Neural progenitor cell (in vitro differentiated cells): ENCODE measurements at regions not wholly inside any gene's neighbourhood (a gene's known extent, or its start where the extent isn't known, plus 50 kb on each side); places are given as distances from the start of the nearest gene placed in this dataset.

Source experiments
- DNase-seq: peaks from one replicate; pipeline ENCODE4 v3.0.0-alpha.2; 2016; ENCODE audit warnings: low spot score
- H2AFZ ChIP-seq: fragments of 200-600 bp; sonication (generic); replicated peaks from 2 replicates; pipeline ENCODE4 v1.6.1; 2016; ENCODE audit warnings: antibody characterized with exemption
- H3F3A ChIP-seq: fragments of 200-600 bp; sonication (generic); 2 replicates; pipeline ENCODE4 v1.6.1; 2016; ENCODE audit warnings: antibody characterized with exemption, low read depth
- H3K27ac ChIP-seq: fragments of 200-600 bp; sonication (generic); 2 replicates; pipeline ENCODE4 v1.5.1; 2016; ENCODE audit warnings: mild to moderate bottlenecking
- H3K27me3 ChIP-seq: fragments of 200-600 bp; sonication (generic); 2 replicates; pipeline ENCODE4 v1.6.1; 2016; ENCODE audit warnings: mild to moderate bottlenecking, moderate library complexity
- H3K36me3 ChIP-seq: fragments of 200-600 bp; sonication (generic); 2 replicates; pipeline ENCODE4 v1.5.1; 2016
- H3K4me1 ChIP-seq: fragments of 200-600 bp; sonication (generic); 2 replicates; pipeline ENCODE4 v1.6.1; 2016; ENCODE audit warnings: mixed run types
- H3K4me2 ChIP-seq: fragments of 200-600 bp; sonication (generic); 2 replicates; pipeline ENCODE4 v1.6.1; 2016
- H3K4me3 ChIP-seq: fragments of 200-600 bp; sonication (generic); 2 replicates; pipeline ENCODE4 v1.5.1; 2016
- H3K79me2 ChIP-seq: fragments of 200-600 bp; sonication (generic); 2 replicates; pipeline ENCODE4 v1.6.1; 2016; ENCODE audit warnings: low read depth
- H3K9ac ChIP-seq: fragments of 200-600 bp; sonication (generic); 2 replicates; pipeline ENCODE4 v1.6.1; 2016
- H3K9me3 ChIP-seq: fragments of 200-600 bp; sonication (generic); 2 replicates; pipeline ENCODE4 v1.5.1; 2016; ENCODE audit warnings: low read depth
- H4K20me1 ChIP-seq: fragments of 200-600 bp; sonication (generic); 2 replicates; pipeline ENCODE4 v1.6.1; 2016; ENCODE audit warnings: low read depth
- H3K27ac Mint-ChIP-seq: 3 replicates; pipeline ENCODE4 v1.8.0; 2021; ENCODE audit warnings: mixed read lengths
- H3K27me3 Mint-ChIP-seq: 2 replicates; pipeline ENCODE4 v1.8.0; 2022; ENCODE audit warnings: low read depth, mild to moderate bottlenecking, inconsistent platforms, moderate library complexity, mixed read lengths; ENCODE audit not compliant: insufficient read depth
- H3K36me3 Mint-ChIP-seq: 3 replicates; pipeline ENCODE4 v1.8.0; 2021; ENCODE audit warnings: mixed read lengths
- H3K4me1 Mint-ChIP-seq: 3 replicates; pipeline ENCODE4 v1.8.0; 2021; ENCODE audit warnings: mixed read lengths
- H3K4me3 Mint-ChIP-seq: 3 replicates; pipeline ENCODE4 v1.8.0; 2021; ENCODE audit warnings: mild to moderate bottlenecking, moderate library complexity, mixed read lengths
- H3K9me3 Mint-ChIP-seq: 3 replicates; pipeline ENCODE4 v1.8.0; 2020; ENCODE audit warnings: mixed read lengths
- EZH2 ChIP-seq: fragments of 200-600 bp; sonication (generic); IDR thresholded peaks from 2 replicates; pipeline ENCODE4 v1.6.1; 2017; ENCODE audit warnings: antibody characterized with exemption, mild to moderate bottlenecking, moderate library complexity
- EZH2phosphoT487 ChIP-seq: fragments of 200-600 bp; sonication (generic); IDR thresholded peaks from 2 replicates; pipeline ENCODE4 v1.6.1; 2017; ENCODE audit warnings: antibody characterized with exemption
- TF ChIP-seq, protein P1 (sequence below): fragments of 200-600 bp; sonication (generic); IDR thresholded peaks from 2 replicates; pipeline ENCODE4 v1.5.1; 2017; ENCODE audit warnings: antibody characterized with exemption, mild to moderate bottlenecking

DNA sequence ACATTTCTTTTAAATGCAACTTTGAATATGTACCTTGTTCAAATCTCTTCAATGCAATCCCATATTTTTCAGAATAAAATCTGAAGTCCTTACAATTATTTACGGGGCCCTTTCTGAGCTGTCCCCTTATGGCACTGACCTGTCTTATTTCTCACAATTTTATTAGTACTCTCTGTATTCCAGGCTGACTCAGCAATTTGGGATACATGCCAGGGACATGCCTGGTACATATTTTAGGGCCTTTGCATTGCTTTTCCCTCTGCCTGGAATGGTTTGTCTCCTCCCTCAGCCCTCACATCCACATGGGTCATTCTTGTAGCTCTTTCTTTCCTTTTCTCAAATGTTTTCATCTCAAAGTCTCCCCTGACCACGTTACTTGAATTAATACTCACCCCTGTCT, 172.2 kb upstream of the TECRL start:
- Histone ChIP-seq H3K79me2 (no peaks in the 10 kb centered on the region), H3K36me3 (no peaks in the 10 kb centered on the region), H4K20me1 (no peaks in the 10 kb centered on the region), H3K27me3 (no peaks in the 10 kb centered on the region), H3K9me3 (no peaks in the 10 kb centered on the region), H3K4me2 (no peak overlapping the region), H3K4me1 (peaks cover 39% of the 10 kb centered on the region), H3F3A (peaks cover 6% of the 10 kb centered on the region), H3K4me3 (no peak overlapping the region), H3K27ac (no peak overlapping the region), H3K9ac (no peak overlapping the region), H2AFZ (peak overlapping the region; percentile 67)
- Mint-ChIP-seq H3K36me3 (no peaks in the 10 kb centered on the region), H3K4me1 (peaks cover 13% of the 10 kb centered on the region), H3K4me3 (no peak overlapping the region), H3K9me3 (no peaks in the 10 kb centered on the region), H3K27me3 (peaks cover 2% of the 10 kb centered on the region), H3K27ac (no peak overlapping the region)
- no peak for DNase-seq
- no peak for TF ChIP-seq EZH2
- no peak for TF ChIP-seq EZH2phosphoT487
- TF ChIP-seq, protein P1, sequence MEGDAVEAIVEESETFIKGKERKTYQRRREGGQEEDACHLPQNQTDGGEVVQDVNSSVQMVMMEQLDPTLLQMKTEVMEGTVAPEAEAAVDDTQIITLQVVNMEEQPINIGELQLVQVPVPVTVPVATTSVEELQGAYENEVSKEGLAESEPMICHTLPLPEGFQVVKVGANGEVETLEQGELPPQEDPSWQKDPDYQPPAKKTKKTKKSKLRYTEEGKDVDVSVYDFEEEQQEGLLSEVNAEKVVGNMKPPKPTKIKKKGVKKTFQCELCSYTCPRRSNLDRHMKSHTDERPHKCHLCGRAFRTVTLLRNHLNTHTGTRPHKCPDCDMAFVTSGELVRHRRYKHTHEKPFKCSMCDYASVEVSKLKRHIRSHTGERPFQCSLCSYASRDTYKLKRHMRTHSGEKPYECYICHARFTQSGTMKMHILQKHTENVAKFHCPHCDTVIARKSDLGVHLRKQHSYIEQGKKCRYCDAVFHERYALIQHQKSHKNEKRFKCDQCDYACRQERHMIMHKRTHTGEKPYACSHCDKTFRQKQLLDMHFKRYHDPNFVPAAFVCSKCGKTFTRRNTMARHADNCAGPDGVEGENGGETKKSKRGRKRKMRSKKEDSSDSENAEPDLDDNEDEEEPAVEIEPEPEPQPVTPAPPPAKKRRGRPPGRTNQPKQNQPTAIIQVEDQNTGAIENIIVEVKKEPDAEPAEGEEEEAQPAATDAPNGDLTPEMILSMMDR: no peak

DNA sequence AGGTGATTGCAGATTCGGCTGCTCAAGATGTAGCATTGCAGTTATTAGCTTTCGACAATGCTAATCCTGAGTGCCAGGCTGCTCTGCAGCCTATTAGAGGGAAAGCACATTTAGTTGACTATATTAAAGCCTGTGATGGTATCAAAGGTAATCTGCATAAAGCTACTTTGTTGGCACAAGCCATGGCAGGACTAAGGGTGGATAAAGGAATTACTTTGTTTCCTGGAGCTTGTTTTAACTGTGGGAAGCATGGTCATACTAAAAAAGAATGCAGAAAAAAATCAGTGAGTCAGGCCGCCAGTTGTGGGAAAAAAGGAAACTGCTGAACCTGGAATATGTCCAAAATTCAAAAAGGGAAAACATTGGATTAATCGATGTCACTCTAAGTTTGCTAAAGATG, 154.9 kb upstream of the TECRL start:
- H3K9me3 ChIP-seq: no peaks in the 10 kb centered on the region
- Mint-ChIP-seq H3K27me3 (peaks cover 2% of the 10 kb centered on the region), H3K9me3 (no peaks in the 10 kb centered on the region), H3K27ac (no peak overlapping the region), H3K4me1 (no peaks in the 10 kb centered on the region), H3K36me3 (no peaks in the 10 kb centered on the region), H3K4me3 (no peak overlapping the region)
- DNase-seq: no peak
- H3K4me1 ChIP-seq: no peaks in the 10 kb centered on the region
- no peaks in the 10 kb centered on the region for H3K27me3 ChIP-seq
- no peak overlapping the region for H3K27ac ChIP-seq
- no peak overlapping the region for H3K9ac ChIP-seq
- no peak overlapping the region for H3K4me2 ChIP-seq
- TF ChIP-seq EZH2phosphoT487 (no peak), EZH2 (no peak)
- TF ChIP-seq, protein P1: no peak
- H2AFZ ChIP-seq: no peak overlapping the region
- H3K79me2 ChIP-seq: no peaks in the 10 kb centered on the region
- no peaks in the 10 kb centered on the region for H4K20me1 ChIP-seq
- no peak overlapping the region for H3K4me3 ChIP-seq
- no peaks in the 10 kb centered on the region for H3K36me3 ChIP-seq
- no peaks in the 10 kb centered on the region for H3F3A ChIP-seq

DNA sequence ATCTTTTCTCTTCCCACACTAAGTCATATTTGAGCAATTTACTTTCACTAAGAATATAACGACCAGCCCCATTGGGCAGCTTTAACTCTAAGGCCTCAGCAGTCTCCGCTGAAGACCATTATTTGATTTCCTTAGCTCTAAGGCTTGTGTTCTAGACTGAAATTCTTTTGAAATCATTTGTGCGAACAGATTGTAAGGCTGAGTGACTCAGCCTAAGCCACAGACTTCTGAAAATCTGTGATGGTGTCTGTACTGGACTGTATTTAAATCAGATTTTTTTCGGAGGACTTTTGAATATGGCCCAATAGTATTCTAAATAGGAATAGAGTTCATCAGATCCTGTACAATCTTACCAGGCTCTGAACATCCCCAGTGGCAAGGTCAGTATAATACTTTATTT, 150.3 kb upstream of the TECRL start:
- Histone ChIP-seq H3K9ac (no peak overlapping the region), H3K79me2 (no peaks in the 10 kb centered on the region), H3K9me3 (no peaks in the 10 kb centered on the region), H3K4me1 (no peaks in the 10 kb centered on the region), H2AFZ (no peak overlapping the region), H3K4me3 (no peak overlapping the region), H3K4me2 (no peak overlapping the region), H3F3A (no peaks in the 10 kb centered on the region), H3K27ac (no peak overlapping the region), H3K36me3 (no peaks in the 10 kb centered on the region), H4K20me1 (no peaks in the 10 kb centered on the region), H3K27me3 (no peaks in the 10 kb centered on the region)
- H3K27me3 Mint-ChIP-seq: peaks cover 2% of the 10 kb centered on the region
- no peaks in the 10 kb centered on the region for H3K9me3 Mint-ChIP-seq
- DNase-seq: no peak
- no peaks in the 10 kb centered on the region for H3K4me1 Mint-ChIP-seq
- no peak overlapping the region for H3K4me3 Mint-ChIP-seq
- H3K36me3 Mint-ChIP-seq: no peaks in the 10 kb centered on the region
- no peak overlapping the region for H3K27ac Mint-ChIP-seq
- TF ChIP-seq EZH2 (no peak), EZH2phosphoT487 (no peak)
- TF ChIP-seq, protein P1: no peak

DNA sequence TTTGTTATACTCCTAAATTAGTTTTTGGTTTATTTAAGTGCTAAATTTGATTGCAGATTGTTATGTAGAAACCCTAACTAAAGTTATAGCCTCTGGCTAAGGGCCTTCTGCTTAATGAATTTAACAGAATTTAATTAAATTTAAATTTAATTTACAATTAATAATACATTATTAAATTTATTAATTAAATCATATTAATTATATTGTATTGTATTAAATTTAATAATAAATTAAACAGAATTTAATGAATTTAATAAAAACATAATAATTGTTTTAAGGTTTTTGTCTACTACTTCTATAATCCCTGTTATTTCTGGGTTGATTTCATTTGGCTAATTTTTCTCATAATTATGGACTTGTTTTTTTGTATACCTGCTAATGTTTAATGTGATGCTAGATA, 141.9 kb upstream of the TECRL start:
- DNase-seq: no peak
- no peak overlapping the region for H2AFZ ChIP-seq
- no peak overlapping the region for H3K27ac ChIP-seq
- no peaks in the 10 kb centered on the region for H3K4me1 Mint-ChIP-seq
- no peaks in the 10 kb centered on the region for H3K27me3 ChIP-seq
- no peaks in the 10 kb centered on the region for H3K9me3 Mint-ChIP-seq
- no peaks in the 10 kb centered on the region for H4K20me1 ChIP-seq
- no peaks in the 10 kb centered on the region for H3F3A ChIP-seq
- no peaks in the 10 kb centered on the region for H3K4me1 ChIP-seq
- H3K36me3 ChIP-seq: no peaks in the 10 kb centered on the region
- no peak overlapping the region for H3K4me3 ChIP-seq
- H3K4me3 Mint-ChIP-seq: no peak overlapping the region
- no peaks in the 10 kb centered on the region for H3K27me3 Mint-ChIP-seq
- TF ChIP-seq, protein P1: no peak
- TF ChIP-seq EZH2 (no peak), EZH2phosphoT487 (no peak)
- H3K27ac Mint-ChIP-seq: no peak overlapping the region
- no peak overlapping the region for H3K4me2 ChIP-seq
- no peaks in the 10 kb centered on the region for H3K79me2 ChIP-seq
- no peaks in the 10 kb centered on the region for H3K9me3 ChIP-seq
- H3K9ac ChIP-seq: no peak overlapping the region
- no peaks in the 10 kb centered on the region for H3K36me3 Mint-ChIP-seq
